ENCODE measurements at regions not wholly inside any gene's neighbourhood (a gene's known extent, or its start where the extent isn't known, plus 50 kb on each side); places are given as distances from the start of the nearest gene placed in this dataset.

DNA sequence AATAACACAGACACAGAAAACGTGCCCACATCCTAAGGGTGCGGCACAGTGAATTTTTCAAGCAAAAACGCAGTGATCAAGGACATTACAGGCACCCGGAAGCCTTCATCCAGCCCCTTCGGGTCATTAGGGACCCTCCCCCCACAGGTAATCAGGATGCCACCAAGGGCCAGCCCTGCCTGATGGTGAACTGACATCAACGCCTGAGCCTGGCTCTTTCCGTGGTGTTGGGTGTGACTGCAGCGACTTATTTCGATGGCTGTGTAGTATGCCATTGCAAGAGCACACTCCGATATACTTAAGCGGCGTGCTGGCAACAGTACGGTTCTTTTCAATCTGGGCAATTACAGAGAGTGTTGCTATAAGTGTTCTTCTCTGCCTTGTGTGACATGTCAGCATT, 310.0 kb upstream of the IRX1 start:
- ATAC-seq (no peak), DNase-seq (ENCODE audit: low read depth, low spot score) (no peak)
- H3K27me3 ChIP-seq (ENCODE audit: control insufficient read depth, insufficient read depth, low read length), result no peaks in the 10 kb centered on the region; the same call in 1 of the 2 replicates
- TF ChIP-seq, protein P1, sequence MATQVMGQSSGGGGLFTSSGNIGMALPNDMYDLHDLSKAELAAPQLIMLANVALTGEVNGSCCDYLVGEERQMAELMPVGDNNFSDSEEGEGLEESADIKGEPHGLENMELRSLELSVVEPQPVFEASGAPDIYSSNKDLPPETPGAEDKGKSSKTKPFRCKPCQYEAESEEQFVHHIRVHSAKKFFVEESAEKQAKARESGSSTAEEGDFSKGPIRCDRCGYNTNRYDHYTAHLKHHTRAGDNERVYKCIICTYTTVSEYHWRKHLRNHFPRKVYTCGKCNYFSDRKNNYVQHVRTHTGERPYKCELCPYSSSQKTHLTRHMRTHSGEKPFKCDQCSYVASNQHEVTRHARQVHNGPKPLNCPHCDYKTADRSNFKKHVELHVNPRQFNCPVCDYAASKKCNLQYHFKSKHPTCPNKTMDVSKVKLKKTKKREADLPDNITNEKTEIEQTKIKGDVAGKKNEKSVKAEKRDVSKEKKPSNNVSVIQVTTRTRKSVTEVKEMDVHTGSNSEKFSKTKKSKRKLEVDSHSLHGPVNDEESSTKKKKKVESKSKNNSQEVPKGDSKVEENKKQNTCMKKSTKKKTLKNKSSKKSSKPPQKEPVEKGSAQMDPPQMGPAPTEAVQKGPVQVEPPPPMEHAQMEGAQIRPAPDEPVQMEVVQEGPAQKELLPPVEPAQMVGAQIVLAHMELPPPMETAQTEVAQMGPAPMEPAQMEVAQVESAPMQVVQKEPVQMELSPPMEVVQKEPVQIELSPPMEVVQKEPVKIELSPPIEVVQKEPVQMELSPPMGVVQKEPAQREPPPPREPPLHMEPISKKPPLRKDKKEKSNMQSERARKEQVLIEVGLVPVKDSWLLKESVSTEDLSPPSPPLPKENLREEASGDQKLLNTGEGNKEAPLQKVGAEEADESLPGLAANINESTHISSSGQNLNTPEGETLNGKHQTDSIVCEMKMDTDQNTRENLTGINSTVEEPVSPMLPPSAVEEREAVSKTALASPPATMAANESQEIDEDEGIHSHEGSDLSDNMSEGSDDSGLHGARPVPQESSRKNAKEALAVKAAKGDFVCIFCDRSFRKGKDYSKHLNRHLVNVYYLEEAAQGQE (IDR thresholded peaks at IDR 0.05; ENCODE audit: insufficient read depth in 1 of 2, low read depth in 2 of 2, low read length in 1 of 2), result no peak
- TF ChIP-seq SIN3A (IDR thresholded peaks at IDR 0.05; ENCODE audit: borderline replicate concordance, insufficient read depth, low read depth, low read length) (no peak), POLR2AphosphoS5 (IDR thresholded peaks at IDR 0.05; ENCODE audit: low read depth, low read length) (no peak), CTCF (IDR thresholded peaks at IDR 0.05) (no peak), TCF7L2 (IDR thresholded peaks at IDR 0.05; ENCODE audit: low read depth, low read length) (no peak)
- no peaks in the 10 kb centered on the region for H3K9me3 ChIP-seq (ENCODE audit: control insufficient read depth, insufficient read depth, low read depth, low read length)
- no TSS peak for BruUV-seq (replicated peaks)
- H3K27ac ChIP-seq (ENCODE audit: low read length), result no peak overlapping the region
- H3K36me3 ChIP-seq (ENCODE audit: control insufficient read depth, insufficient read depth, low read length), result no peaks in the 10 kb centered on the region
- no peaks in the 10 kb centered on the region for H3K4me1 ChIP-seq (ENCODE audit: control insufficient read depth, insufficient read depth, low read length)
- in situ Hi-C loops (cut with HindIII; ENCODE audit: low pct_unique_long_range_greater_than_20kb, low sequenced_read_pairs), result no loop called here
- H3K4me3 ChIP-seq (ENCODE audit: low read depth in 2 of 2, low read length in 2 of 2), result no peak overlapping the region
- ChIA-PET POLR2A (no interaction called here), CTCF (no interaction called here)
- intact Hi-C loops (cut with micrococcal nuclease; ENCODE audit: unreplicated experiment), result no loop called here

- intact Hi-C loops (cut with micrococcal nuclease; ENCODE audit: unreplicated experiment) (no loop called here), in situ Hi-C loops (cut with HindIII; ENCODE audit: low pct_unique_long_range_greater_than_20kb, low sequenced_read_pairs) (no loop called here)
- TF ChIP-seq CTCF (IDR thresholded peaks at IDR 0.05) (no peak), SIN3A (IDR thresholded peaks at IDR 0.05; ENCODE audit: borderline replicate concordance, insufficient read depth, low read depth, low read length) (no peak), TCF7L2 (IDR thresholded peaks at IDR 0.05; ENCODE audit: low read depth, low read length) (no peak), POLR2AphosphoS5 (IDR thresholded peaks at IDR 0.05; ENCODE audit: low read depth, low read length) (no peak)
- TF ChIP-seq, protein P1 (IDR thresholded peaks at IDR 0.05; ENCODE audit: insufficient read depth in 1 of 2, low read depth in 2 of 2, low read length in 1 of 2), result no peak
- ATAC-seq (no peak), DNase-seq (ENCODE audit: low read depth, low spot score) (no peak)
- BruUV-seq (replicated peaks), result no TSS peak
- CTCF ChIA-PET, result no interaction called here
- Histone ChIP-seq H3K4me3 (ENCODE audit: low read depth in 2 of 2, low read length in 2 of 2) (no peak overlapping the region), H3K27me3 (ENCODE audit: control insufficient read depth, insufficient read depth, low read length) (no peaks in the 10 kb centered on the region; the same call in 1 of the 2 replicates), H3K9me3 (ENCODE audit: control insufficient read depth, insufficient read depth, low read depth, low read length) (no peaks in the 10 kb centered on the region), H3K27ac (ENCODE audit: low read length) (no peak overlapping the region), H3K4me1 (ENCODE audit: control insufficient read depth, insufficient read depth, low read length) (no peaks in the 10 kb centered on the region), H3K36me3 (ENCODE audit: control insufficient read depth, insufficient read depth, low read length) (no peaks in the 10 kb centered on the region)
- POLR2A ChIA-PET, result no interaction called here
These were observed 311.1 kb upstream of the IRX1 start for GRCh38 chr5:3284506-3284905.

Data from Panc1 (cell line).